GM21717 (cell line): ENCODE measurements at regions not wholly inside any gene's neighbourhood (a gene's known extent, or its start where the extent isn't known, plus 50 kb on each side); places are given as distances from the start of the nearest gene placed in this dataset.

Experiments used
- ATAC-seq: cut with Tn5 transposase; IDR thresholded peaks from one replicate; pipeline ENCODE4 v1.9.1; 2021; ENCODE audit warnings: mild to moderate bottlenecking, moderate library complexity; ENCODE audit not compliant: unreplicated experiment

GRCh38 chr18:28972333-28972907 is 795.5 kb upstream of the CDH2 start:
- no peak for ATAC-seq

GRCh38 chr18:28963481-28963880 is 786.6 kb upstream of the CDH2 start:
- no peak for ATAC-seq

- ATAC-seq, result no peak
These were observed 784.8 kb upstream of the CDH2 start for GRCh38 chr18:28961669-28962228.

GRCh38 chr18:28960146-28960545 is 783.2 kb upstream of the CDH2 start:
- no peak for ATAC-seq

GRCh38 chr18:28952339-28952738 is 775.4 kb upstream of the CDH2 start:
- ATAC-seq, result no peak

- ATAC-seq, result no peak
These were observed 771.0 kb upstream of the CDH2 start for GRCh38 chr18:28947900-28948299.

- ATAC-seq, result no peak
These were observed 769.5 kb upstream of the CDH2 start for GRCh38 chr18:28946471-28946870.

- ATAC-seq, result no peak
These were observed 746.0 kb upstream of the CDH2 start for GRCh38 chr18:28922936-28923335.

- no peak for ATAC-seq
These were observed 739.5 kb upstream of the CDH2 start for GRCh38 chr18:28916456-28916855.

- ATAC-seq, result no peak
These were observed 728.6 kb upstream of the CDH2 start for GRCh38 chr18:28905509-28905908.

GRCh38 chr18:28904789-28905364 is 727.9 kb upstream of the CDH2 start:
- no peak for ATAC-seq

GRCh38 chr18:28903306-28903705 is 726.4 kb upstream of the CDH2 start:
- ATAC-seq, result no peak

- no peak for ATAC-seq
These were observed 713.9 kb upstream of the CDH2 start for GRCh38 chr18:28890791-28891190.

GRCh38 chr18:28884304-28884703 is 707.4 kb upstream of the CDH2 start:
- no peak for ATAC-seq

GRCh38 chr18:28880856-28881255 is 703.9 kb upstream of the CDH2 start:
- no peak for ATAC-seq

GRCh38 chr18:28875059-28875458 is 698.1 kb upstream of the CDH2 start:
- ATAC-seq, result no peak

- no peak for ATAC-seq
These were observed 686.5 kb upstream of the CDH2 start for GRCh38 chr18:28863396-28863795.

- no peak for ATAC-seq
These were observed 681.3 kb upstream of the CDH2 start for GRCh38 chr18:28858248-28858647.

GRCh38 chr18:28855989-28856388 is 679.1 kb upstream of the CDH2 start:
- ATAC-seq, result no peak

- no peak for ATAC-seq
These were observed 678.6 kb upstream of the CDH2 start for GRCh38 chr18:28855524-28855923.

GRCh38 chr18:28854964-28855363 is 678.0 kb upstream of the CDH2 start:
- ATAC-seq, result no peak

GRCh38 chr18:28846958-28847357 is 670.0 kb upstream of the CDH2 start:
- no peak for ATAC-seq

- no peak for ATAC-seq
These were observed 660.2 kb upstream of the CDH2 start for GRCh38 chr18:28837100-28837499.
